Forelimb muscle (tissue), 1 donor: ENCODE measurements at regions not wholly inside any gene's neighbourhood (a gene's known extent, or its start where the extent isn't known, plus 50 kb on each side); places are given as distances from the start of the nearest gene placed in this dataset.

Experiments
- DNase-seq: peaks from one replicate; pipeline ENCODE4 v3.0.0-alpha.2; 2013; ENCODE audit warnings: low read depth

DNA sequence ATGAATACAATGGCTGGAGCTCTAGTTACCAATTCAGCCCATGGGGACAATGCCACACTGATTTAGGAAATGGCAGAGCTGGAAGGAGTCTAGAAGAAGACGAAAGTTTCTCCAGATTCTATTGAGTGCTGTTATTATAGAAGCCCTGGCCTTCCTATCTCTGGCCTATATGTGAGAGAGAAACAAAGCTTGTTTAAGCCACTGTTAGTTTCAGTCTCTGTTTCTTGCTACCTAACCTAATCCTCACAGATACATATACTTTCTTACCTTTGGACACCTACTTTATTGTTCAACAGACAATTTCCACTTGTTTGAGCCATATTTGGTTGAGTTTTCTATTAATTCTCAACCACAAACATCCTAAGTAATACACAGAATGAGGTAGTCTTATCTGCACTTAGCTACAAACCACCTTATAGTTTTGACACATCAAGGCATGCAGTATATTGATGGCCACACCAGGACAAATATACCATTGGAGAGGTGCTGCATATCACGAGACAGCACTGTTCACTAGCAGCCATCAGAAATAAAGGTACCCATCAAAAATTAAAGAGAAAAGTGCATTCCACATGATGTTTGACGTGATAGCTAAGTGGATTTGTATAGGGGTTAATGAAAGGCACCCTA, 190.2 kb downstream of the SMIM20 start:
- DNase-seq, result no peak

DNA sequence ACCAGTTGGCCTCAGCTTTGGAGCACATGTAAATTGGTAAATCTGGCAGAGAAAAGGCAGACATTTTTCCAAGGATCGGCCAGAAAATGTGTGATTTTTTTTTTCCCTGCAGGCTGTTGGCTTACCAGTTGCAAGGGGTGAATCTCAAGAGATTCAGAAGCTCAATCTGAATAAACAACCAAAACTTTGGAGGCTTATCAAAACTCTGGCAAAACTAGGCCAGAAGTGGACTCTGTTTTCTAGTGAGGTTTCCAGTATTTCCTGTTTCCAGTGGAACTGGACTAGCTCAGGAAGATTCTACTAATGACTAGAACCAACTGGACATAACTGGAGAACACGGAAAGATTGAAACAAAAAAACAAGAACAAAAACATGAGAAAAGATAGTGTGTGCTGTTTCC, 191.3 kb downstream of the SMIM20 start:
- no peak for DNase-seq

DNA sequence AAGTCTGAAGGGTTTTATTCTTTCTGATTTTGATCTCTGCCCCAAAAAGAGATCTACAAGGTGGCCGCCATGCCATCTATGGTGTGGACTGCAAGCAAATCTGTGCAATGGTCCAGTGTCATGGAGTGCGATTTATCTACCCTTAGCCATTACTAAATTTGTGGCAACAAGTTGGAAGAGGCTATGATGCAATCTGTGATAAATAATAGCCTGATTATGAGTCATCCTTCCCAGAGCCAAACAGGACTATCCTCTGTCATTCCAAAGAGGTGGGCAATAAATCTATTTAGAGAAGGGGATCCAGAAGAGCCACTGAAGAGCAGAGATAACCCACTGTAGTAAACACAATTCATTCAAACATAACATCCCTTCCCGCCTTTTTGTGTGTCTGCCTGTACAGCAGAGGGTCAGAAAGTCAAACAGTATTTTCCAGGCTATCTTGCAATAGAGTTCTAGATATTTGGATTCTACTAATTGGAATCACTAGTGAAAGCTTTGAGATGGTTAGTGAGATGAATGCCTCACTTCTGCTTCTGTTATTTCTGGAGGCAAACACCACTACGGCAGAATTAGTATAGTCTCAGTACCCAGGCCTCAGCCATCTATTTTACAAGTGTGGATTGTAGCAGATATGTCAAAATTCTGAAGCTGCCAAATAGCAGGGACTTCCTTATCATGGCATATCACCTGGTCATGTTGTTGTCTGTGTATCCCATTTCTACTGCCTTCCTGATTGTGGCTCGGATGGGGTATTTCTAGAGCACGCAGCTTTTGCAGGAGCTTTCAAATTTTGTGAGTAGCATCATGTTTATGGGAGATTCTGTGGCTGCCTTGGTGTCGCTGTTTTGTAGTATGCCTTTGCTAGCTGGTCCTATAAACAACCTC, 192.0 kb downstream of the SMIM20 start:
- DNase-seq, result no peak

DNA sequence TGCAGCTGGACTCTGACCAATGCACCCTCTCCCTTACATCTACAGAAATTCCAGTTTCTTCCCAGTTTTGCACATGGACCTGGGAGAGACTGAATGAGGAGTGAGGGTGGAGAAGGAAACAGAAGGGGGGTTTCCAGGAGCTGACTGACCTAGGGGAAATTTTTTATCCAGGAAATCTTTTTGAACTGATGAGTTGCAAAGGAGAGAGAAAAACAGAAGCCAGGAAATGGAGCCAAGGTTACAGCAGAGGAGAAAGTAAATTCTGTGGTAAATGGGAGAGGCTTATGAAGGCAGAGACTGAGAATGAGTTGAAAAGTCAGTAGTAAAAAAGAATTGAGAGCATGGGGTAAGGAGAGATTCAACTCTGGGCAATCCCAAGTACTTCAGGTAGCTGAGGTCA, 192.8 kb downstream of the SMIM20 start:
- no peak for DNase-seq

DNA sequence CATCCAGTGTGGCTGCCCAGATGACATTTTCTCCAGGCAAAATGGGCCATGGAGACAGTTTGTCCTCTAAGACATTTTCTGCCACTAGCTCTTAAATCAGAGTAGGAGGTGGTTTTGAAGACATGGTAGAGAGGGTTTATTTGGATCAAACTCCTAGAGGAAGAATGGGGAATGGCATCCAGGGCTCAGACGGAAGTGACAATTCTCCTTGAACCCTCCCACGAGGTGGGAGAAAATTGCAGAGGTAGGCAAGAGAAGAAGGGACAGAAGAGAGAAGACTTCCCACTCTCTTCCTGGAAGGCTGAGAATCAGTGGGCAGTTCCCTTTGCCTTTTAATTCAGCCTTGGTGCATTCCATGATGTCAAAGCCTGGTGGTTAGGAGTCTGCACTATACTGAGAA, 194.0 kb downstream of the SMIM20 start:
- DNase-seq, result no peak

DNA sequence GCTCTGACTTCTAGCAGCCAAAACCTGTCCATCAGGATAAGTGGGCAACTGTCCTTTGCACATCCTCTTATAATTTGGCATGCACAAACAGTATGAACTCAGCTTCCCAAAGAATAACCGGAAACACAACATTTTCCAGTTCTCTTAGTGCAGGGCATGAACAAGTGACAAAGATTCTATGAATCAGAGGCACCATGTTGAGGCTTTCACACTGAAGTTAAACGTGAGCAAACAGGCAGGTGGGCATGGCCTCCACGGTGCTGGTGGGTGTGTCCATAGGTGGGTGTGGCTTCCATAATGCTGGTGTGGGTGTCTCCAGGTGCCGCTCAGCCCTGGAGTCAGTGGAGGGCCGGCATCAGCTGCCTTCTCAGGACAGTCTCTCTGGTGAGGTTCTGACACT, 196.5 kb downstream of the SMIM20 start:
- DNase-seq, result no peak

DNA sequence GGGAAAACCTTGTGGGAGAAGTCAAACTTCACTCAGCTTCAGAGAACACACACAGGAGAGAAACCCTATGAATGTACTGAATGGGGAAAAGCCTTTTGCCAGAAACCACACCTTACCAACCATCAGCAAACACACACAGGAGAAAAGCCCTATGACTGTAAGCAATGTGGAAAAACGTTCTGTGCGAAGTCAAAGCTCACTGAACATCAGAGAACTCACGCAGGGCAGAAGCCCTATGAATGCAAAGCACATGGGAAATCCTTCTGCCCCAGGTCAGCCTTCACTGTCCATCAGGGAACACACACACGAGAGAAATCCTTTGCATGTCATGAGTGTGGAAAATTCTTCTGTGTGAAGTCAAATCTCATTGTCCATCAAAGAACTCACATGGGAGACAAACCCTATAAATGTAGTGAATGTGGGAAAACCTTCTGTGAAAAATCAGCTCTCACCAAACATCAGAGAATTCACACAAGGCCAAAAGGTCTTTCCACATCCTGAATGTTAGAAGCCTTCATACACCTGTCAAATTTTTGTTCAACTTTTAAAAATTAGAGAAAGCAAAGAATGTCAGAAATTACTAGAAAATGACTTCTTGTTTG, 199.4 kb downstream of the SMIM20 start:
- DNase-seq, result no peak

DNA sequence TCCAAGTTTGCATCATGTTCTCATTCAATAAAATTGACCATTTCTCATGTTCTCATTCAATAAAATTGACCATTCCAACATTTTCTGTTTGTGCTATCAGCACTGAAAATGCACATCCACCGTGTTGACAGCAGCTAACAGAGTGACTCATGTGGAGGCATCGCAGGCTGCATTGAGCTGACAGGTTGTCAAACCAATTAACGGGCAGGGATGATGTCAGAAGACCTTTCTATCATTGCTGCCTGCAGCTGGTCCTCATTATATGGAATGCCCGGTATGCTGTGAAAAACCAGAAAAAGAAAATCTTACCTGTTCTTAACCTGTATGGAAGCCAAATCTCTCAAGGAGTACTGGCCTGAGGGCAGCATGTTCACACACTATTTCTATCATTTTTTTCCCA, 202.0 kb downstream of the SMIM20 start:
- no peak for DNase-seq

DNA sequence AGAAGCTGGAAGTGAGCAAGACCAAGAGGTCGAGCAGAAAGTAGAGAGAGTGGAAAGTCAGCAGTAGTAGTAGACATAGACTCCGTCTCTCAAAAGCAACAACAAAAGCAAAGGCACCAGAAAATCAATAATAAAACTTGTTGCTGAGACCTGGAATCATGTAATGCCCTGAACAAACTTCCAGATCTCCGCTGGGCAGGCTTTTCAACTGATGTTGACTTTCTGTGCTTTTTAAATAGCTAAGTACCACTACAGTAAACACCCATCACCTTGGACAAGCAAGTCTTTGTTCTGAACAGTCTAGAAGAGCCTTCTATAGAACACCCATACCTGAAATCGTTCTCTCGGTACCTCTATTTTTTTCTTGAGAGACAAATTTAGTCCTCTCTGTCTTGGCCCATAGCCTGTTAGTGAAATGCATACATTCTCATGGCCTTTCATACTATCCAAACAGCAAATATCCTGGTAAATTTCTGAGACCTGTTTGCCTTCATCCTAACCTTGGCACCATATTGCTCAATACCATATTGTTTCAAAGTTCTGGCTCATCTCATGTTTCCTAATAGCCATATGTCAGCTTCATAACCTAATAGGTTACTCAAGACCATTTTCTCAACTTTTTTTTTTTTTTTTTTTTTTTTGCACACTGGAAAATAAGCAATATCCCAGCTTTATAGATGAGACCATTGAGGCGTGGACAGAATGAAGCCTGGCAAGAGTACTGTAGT, 200.6 kb upstream of the RBPJ start:
- DNase-seq, result no peak

DNA sequence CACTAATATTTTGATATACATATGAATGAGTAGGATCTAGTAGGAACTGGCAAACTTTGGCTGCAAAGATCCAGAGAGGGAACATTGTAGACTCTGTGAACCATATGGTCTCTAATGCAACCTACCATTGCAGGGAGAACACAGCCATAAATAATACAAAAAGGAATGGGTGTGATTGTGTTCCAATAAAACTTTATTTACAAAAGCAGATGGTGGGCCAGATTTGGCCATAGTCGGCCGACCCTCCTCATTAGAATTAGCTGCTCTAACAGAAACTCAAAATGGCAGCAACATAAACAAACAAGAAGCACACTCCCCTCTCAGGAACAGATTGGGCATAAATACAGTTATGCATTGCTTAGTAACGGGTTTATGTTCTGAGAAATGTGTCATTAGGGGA, 198.1 kb upstream of the RBPJ start:
- no peak for DNase-seq

DNA sequence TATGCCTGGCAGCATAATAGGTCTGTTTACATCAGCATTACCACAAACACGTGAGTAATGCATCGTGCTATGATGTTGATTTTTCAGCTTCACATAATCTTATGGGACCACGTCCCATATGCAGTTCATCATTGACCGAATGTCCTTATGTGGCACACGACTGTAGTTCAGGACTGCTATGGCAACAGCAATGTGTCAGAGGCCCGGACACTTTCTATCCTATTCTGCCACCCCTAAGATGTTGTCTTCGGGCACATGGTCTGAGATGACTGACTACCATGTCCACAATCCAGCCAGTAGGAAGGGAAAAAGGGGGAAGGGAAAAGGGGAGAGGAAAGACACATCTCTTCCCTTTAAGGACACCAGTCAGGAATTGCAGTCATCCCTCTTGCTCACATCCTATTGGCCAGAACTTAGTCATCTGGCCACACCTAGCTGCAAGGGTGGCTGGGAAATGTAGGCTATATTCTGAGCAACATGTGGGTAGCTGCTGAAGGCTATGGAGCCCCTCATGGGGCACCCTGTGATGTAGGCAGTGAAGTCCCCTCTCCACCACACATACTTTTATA, 196.0 kb upstream of the RBPJ start:
- no peak for DNase-seq

DNA sequence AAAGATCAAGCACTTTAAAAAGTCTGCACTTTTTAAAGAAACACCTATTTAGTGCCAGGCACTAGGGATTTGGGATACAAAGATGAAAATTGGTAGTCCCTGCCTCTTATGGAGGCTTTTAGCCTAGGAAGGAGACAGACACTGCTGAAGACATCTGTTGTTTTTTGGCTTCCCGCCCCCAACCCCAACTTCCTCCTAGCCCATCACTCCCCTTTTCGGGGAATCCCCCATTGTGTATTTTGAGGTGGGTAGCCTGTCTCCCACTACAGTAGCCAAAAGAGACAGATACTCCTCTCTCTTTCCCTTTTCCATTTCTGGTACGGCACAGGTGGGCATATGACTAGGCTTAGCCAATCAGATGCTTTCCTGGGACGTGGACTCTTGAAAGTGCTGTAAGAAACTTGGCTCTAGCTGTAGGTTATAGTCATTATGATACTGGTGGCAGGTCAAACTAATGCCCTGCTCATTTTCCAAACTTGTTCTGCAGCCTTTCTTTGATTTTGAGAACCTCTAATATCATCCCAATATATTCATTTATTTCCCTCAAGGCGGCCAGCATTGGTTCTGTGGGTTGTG, 194.6 kb upstream of the RBPJ start:
- DNase-seq, result no peak

DNA sequence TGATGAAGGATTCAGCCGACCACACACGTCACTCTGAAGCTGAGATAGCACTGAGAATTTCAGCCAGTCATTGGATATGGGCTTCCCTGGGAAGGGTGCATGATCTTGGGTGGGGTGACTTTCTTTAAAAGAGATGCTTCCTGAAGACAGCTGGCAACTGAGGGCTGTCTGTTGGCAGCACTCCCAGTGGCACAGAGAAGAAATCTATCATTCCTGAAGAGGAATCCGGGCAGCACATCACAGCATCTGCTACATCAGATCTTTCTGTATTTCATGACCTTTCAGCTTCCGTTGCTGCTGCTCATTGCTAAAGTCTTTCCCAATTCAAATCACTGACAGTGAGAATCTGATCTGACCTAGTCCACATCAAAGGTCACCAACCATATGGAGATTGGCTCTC, 193.8 kb upstream of the RBPJ start:
- no peak for DNase-seq

DNA sequence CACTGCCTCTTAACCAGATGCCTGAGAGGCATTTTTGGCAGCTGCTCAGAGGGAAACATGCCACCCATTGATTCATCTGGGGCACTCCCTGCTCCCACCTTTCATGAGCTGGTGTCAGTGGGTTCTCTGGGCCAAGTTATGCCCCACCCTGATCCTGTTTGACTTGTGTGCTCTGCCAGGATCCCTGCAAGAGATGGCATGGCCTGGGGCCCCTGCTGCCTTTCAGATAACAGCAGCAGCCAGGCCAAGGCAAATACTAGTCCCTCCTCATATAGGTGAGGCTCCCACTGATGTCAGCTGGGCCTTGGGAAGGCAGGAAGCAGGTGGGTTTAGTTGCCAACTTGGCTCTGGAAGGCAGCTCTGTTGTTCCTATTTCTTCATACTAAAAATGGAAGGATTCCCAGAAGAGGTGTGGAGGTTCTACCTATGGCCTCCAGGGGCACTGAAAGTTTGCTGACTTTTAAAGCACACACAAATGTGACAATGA, 192.9 kb upstream of the RBPJ start:
- no peak for DNase-seq

DNA sequence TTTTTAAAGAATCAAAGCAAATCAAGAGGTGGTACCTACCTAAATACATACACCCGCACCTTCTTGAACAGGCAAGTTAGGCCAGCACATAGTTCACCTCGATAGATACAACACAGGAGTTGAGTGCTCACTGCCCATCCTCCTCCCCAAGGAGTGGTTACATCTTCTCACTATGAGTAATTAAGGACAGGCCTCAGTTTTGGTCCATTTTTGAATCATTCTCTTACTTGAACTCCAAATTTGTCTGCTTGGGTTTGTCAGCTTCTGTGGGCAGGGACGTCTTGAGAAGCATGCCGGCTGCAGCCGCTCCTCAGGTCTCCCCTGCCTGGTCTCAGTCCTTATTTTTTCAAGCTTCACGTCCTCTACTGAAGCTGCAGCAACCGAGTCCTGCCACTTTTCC, 190.6 kb upstream of the RBPJ start:
- DNase-seq, result no peak

DNA sequence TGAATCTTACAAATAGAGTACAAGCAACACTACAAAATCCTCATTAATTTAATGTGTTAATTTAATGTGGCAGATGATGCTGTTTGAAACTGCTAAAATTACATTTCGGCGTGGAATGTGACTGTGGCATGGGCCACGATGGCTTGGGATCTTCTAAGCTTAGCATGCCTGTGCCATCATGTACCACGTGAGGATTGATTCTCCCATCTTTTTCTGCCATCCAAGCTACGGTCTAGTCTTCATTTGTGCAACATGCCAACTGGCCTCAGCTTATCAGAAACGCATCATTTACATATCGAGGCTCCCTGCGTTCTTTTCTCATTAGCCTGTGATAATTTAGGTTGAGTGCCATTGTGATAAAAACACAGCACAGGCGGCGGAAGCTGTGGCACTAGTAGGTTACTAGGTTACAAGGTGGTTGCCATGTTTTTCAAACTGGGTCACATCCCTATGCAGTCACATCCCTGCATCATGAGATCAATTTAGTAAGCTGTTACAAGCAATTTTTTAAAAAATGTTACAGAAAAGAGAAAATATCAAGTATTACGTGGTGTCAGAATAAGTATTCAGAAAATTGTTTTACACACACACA, 189.9 kb upstream of the RBPJ start:
- no peak for DNase-seq

DNA sequence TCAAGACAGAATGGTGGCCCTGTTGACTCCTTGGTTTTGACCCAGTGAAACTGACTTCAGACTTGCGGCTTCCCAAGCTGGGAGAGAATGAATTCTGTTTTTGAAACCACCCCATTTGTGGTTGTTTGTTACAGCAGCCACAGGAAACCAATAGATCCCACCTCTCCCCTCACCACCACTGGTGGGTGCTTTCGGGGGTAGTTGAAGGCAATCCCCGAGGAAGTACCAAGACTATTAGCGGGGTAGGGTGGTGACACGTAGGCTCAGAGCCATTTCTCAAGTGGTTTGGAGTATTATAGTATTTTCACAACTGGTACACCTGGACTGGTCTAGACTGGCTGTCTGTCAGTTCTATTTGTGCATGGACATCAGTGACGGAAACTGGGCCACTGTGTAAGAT, 189.1 kb upstream of the RBPJ start:
- no peak for DNase-seq

DNA sequence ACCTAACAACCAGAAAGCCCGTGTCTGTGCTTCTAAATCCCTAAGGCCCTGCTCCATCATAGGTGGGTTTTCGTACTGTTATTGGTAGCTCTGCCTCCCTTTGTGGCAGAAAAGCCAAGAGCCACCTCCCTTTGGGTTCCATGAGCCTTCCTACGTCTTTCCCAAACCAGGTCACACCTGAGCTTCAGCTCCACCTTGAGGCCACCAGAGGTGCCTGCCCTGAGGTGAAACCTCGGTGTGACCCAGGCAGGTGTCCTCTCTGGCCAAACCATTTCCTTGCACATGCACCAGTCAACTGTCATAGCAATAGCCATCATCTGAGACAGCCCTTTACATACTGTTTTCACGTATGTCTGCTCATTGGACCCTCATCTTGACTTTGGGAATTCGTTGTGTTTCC, 188.0 kb upstream of the RBPJ start:
- no peak for DNase-seq

DNA sequence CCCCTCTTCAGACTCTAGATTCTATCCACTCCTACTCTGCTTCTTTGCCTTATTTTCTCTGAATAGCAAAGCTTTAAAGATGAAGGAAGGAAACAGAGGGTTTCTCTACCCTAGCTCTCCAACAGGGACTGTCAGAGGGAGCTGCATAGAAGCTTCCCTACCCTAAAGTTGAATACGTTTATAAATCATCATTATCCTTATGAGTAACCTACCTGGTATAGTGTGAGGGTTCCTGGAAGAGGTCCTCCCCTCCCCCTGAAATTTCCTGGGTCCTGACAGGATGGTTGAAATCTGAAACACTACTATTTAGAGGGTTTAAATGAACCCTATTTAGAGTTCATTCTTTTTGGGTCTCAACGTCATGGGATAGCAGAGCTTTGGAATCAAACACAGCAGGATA, 187.0 kb upstream of the RBPJ start:
- DNase-seq, result no peak

DNA sequence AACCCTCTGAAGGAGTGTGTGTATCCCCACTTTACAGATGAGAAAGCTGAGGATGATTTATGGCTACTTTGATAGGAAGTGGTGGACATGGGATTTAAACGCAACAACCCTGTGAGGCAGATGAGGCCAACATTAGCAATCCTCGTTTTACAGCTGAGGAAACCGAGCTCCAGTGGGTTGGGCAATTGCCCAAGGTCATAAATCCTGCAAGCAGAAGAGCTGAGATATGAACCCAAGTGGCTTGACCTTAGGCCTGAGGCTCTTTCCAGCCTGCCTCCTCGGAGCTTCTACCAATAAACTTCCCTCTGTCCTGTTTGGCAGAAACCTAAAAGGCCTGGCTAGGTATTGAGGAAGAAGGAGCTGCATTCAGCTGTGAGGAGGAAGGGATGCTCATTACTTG, 185.5 kb upstream of the RBPJ start:
- DNase-seq, result no peak

DNA sequence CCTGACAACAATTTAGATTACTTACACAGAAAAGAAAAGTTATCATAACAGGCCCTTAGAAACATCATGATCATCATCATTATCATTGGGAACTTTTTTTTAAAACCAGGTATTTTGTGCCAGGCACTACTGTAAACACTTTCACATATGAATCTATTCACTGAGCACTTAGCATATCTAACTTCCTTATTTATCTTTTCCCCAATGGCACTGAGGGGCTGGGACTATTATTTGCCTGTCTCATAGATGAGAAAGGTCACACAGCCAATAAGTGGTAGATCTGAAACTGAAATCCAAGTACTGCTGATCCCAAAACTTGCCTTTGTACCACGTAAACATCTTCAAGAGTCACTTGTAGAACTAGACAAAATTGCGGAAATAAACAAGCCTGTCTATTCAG, 184.2 kb upstream of the RBPJ start:
- DNase-seq, result no peak
